ENCODE measurements at regions not wholly inside any gene's neighbourhood (a gene's known extent, or its start where the extent isn't known, plus 50 kb on each side); places are given as distances from the start of the nearest gene placed in this dataset.
A peak's percentile ranks its signal among the peaks of the same experiment; 100 is the strongest.

- no peak for DNase-seq
Measured at GRCh38 chr12:125267114-125267513, 201.9 kb downstream of the AACS start.

DNA sequence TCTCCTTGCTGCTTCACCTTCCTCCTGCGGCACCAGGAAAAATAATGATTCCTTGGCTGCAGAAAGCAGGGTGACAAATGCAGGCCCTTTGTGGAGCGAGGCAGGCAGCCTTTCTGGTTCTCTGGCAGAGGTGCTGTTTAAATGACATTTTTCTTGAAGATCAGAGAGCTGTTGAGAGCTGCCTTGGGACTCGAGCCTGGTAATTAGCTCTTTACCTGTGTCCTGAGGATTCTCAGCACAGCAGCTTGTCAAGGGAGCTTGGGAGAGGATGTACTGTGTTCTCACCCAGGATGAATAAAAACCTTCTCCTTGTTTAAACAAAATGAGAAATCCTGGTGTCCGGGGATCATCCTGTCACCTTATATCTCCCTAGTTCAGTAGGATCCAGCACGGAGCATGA lies 204.0 kb downstream of the AACS start:
- DNase-seq: no peak

DNA sequence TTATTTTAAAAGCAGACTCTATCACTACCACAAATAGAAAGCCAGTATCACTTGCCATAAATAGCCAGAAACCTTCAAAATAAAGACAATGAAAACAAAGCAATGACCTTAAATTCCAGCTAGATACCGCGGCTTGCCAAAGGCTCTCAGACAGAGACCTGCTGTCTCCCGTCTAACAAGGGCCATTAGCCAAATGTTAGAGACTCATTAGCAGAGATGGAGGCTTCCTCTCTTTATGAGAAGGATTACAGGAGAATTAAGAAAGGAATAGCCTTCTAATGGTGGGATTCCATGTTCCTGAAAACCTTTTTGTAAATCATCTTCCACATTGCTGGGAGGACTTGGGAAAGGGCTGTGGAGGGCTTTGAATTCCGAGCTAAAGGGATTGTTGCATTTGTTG lies 206.7 kb downstream of the AACS start:
- DNase-seq: no peak

- DNase-seq: no peak
Measured at GRCh38 chr12:125272383-125272933, 207.2 kb downstream of the AACS start.

DNA sequence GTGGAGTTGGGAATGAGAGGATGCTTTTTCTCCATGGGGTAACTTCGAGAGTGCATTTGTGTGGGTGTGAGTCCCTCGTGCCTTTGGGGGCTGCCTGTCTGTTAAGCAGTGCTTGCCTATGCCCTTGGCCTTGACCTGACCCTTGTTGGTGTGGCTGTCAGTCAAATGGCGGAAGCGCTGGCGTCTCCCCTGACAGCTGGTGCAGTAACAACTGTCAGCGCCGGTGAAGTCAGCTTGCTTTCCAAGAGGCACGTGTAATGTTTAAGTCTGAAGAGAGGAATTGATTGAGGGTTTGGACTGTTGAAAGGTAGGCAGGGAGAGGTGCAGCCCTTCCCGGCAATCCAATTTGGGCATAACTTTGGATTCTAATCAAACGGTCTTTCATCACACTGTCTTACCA lies 211.3 kb downstream of the AACS start:
- no peak for DNase-seq

DNA sequence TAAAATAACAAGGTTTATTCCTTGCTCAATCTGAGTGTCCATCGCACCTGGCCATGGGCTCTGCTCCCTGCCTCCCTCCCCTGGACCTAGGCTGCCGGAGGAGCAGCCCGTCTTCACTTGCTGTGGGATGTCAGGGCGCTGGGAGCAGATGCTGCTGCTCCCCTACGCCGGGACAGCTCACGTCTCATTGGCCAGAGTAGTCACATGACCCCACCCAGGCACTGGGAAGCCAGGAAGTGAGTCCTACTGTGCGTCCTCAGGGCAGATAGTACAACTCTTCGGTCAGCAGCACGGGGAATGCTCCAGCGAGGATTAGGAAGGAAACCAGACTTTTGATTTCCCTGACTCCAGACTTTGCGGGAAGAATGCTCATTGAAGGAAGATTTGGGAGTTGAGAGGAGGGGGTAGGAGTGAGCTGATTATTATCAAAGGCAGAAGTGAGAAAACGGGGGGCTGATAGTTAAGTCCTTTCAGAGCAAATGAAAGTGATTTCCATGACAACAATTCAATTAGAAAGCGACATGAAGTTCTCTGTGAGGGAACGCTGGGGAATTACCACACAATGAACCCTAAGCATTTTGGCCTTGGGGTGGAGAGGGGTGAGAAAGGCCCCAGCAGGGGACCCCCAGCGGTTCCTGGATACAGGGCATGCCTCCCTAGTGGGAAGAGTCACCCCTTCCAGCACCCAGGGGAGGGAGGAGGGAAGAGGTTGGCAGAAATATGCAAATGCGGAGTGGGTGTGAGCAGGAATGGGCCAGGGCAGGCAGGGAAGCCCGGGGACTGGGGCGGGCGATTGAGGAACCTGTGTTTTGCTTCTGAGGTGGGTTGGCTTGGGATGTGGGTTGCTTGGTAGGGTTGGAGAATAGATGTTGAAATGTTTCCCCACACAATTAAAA lies 215.5 kb downstream of the AACS start:
- DNase-seq: peak in 10 of 56 donors; percentile 6 to 46 (median 16)

- DNase-seq: no peak
Measured at GRCh38 chr12:125282921-125283320, 217.7 kb downstream of the AACS start.

DNA sequence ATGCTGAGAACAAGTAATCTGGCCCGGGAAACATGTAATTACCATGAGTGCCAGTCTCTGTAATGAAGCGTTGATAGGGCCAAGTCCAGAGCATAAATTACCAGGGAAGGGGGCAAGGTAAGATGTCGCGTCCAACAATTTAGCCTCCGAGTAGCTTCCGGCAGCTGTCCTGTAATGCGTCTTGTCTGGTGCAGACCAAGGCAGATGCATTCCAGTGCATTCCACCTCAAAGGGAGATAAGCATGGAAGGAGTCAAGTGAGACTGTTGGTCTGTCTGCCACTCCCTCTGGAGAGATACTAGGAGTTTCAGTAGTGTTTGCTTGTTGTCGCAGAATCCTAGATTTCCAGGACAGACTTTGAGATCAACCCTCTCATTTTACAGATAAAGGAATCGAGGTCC lies 218.3 kb downstream of the AACS start:
- no peak for DNase-seq

DNA sequence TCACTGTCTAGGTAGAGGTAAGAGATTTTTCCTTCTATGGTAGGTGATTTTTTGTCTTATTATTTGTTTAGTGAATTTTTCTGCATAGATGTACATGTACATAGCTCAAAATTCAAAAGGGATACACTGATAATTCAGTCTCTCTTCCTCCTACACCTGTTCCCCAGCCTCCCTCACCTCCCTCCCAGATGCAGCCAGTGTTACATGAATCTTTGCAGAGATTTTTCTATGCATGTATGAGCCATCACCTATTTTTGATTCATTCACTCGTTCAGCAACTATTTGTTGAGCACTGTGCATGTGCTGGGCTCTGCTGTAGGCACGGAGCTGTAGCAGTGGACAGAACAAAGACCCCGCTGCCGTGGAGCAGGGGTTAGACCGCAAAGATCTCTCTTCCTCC lies 218.9 kb downstream of the AACS start:
- DNase-seq: peak in 10 of 56 donors; percentile 10 to 49 (median 32)

GRCh38 chr12:125284945-125285685 lies 219.9 kb downstream of the AACS start:
- DNase-seq: peak in 2 of 56 donors; percentile 18 to 28

DNA sequence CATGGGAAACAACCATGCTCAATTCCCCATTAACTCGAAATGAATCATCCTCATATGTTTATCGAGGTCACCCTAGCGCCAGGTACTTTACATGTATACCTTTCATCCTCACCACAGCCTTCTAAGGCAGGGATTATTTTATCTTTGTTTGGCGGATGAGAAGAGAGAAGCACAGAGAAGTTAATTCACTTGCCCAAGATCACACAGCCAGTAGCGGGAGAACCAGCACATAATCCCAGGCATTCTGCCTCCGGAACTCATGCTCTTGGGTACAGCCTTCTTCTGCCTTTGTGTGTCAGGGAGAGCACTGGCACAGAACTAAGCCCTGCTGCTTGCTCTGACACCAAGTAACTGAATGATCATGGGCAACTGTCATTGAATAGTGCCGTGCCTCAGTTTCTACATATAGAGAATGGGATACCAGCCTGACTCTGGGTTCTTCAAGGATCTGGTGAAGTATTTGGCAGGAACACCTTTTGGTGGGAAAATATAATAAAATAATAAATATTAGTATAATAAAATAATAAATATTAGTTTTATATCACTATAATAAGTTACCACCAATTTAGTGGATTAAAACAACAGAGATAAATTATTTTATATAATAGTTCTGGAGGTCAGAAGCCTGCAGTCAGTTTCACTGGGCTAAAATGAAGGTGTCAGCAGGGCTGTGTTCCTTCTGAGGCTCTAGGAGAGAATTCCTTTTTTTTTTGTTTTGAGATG lies 220.9 kb downstream of the AACS start:
- DNase-seq: no peak

GRCh38 chr12:125287155-125287847 lies 222.1 kb downstream of the AACS start:
- no peak for DNase-seq

DNA sequence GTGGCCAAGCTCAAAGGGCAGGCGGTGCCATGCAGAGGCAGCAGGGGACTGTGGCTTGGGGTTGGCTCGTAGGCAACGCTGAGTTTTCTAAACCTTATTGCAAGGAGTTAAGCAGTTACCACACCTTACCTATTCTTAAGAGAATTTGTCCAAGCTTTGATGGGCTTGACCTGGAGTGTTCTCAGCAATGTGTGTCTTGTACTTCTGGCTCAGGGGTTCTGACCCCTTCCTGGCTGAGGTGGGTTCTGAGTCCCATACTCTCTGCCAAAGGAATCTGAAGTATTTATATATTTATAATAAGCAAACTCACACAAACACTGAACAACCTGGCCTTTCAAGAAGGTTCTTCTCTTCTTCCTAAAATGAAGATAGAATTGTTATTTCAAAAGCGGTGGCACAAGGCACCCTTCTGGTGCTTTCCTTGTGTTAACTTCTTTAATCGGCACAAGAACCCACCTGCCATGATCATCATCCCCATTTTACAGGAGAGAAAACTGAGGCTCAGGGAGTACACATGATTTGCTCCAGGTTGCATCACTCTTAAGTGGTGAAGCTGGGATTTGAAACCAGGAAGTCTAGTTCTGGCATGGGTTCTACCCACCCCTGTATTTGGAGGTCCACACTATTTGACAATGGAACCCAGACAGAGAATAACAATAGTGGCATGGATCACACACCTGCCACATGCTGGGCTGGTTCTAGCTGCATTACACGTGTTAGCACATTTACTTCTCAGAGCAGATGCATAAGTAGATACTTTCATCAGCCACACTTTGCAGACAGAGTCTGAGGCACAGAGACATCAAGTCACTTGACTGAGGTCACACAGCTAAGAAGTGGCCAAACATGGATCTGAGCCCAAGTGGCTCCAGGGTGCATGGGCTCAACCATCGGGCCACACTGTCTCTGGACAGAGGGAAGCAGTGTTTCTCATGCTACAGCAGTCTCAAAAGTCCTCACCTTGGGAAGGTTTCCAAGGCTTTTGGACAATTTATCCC lies 224.0 kb downstream of the AACS start:
- DNase-seq: no peak

GRCh38 chr12:125289970-125290369 lies 224.7 kb downstream of the AACS start:
- no peak for DNase-seq

DNA sequence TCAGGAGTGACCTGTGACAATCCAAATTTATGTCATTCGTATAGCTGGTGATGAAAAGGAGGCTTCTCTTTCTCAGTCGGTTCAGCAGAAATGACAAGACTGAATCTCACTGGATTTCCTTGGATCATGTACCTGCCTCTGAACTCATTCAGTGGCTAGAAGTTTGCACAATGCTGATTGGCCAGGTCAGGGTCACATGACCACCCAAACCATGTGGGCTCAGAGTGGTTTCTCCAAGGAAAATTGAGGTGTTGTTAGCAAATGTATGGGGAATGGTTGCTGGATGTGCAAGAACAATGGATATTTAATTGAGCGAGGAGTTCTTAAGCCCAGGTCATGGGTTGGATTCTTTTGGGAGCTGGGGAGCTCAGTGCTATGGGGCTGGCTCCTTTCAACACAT lies 227.5 kb downstream of the AACS start:
- DNase-seq: no peak

DNA sequence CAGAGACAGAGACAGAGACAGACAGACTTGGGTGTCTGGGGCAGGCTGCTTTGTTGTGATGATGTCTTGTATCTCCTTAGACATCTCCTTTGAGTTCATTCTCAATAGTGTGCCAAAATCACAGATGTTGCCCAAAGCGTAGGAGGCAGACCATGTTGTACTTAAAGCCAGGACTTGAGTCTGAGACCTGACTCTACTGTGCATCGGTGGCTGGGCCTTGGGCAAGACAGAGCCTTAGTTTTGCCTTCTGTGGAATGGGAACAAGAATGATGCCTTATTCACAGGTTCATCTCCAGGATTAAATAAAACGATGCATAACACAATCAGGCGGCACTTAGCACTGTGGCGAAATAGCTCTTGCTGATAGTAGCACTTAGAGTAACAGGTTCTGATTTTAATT lies 230.3 kb downstream of the AACS start:
- no peak for DNase-seq

- DNase-seq: no peak
Measured at GRCh38 chr12:125296701-125297100, 231.5 kb downstream of the AACS start.

- DNase-seq: no peak
Measured at GRCh38 chr12:125299840-125300239, 234.6 kb downstream of the AACS start.

DNA sequence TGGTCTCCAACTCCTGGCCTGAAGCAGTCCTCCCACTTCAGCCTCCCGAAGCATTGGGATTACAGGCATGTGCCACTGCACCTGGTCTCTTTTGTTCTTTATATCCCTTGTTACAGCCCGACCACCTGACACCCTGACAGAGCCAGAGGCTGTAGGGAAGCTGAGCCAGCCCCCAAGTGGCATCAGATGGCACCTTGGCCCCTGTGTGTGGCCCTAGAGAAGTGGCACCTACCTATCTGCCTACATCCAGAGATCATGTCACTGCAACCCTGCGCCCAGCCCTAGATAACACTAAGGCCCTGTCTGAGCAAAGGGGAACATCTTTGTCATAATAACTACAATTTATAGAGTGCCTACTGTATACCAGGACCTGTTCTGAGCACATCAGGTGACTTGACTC lies 235.0 kb downstream of the AACS start:
- no peak for DNase-seq

DNA sequence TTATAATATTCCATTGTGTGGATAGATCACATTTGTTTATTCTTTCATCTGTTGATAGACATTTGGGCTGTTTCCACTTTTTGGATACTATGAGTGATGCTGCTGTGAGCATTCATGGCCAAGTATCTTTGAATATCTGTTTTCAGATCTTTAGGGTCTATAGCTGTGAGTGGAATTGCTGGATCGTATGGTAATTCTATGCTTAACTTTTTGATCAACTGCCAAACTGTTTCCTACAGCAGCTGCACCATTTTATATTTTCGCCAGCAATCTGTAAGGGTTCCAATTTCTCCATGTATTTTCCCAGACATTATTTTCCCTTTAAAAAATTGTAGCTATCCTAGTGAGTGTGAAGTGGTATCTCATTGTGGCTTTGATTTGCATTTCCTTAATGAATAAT lies 238.1 kb downstream of the AACS start:
- DNase-seq: no peak
